Hypothalamus (tissue), 51 donors: ENCODE measurements at regions not wholly inside any gene's neighbourhood (a gene's known extent, or its start where the extent isn't known, plus 50 kb on each side); places are given as distances from the start of the nearest gene placed in this dataset.

Experiments used
- DNase-seq, 51 donors: peaks; one replicate each; lab custom pipeline; 2025; lab: John Stamatoyannopoulos, UW

GRCh38 chr9:14031810-14032209 is 282.1 kb downstream of the NFIB start:
- DNase-seq: no peak

GRCh38 chr9:14031060-14031414 is 282.9 kb downstream of the NFIB start:
- DNase-seq: peak in 1 of 51 donors; percentile 8

GRCh38 chr9:14030375-14031059 is 283.4 kb downstream of the NFIB start:
- DNase-seq: no peak

GRCh38 chr9:14029806-14030374 is 284.1 kb downstream of the NFIB start:
- no peak for DNase-seq

- no peak for DNase-seq
These were observed 286.7 kb downstream of the NFIB start for GRCh38 chr9:14027116-14027800.

- no peak for DNase-seq
These were observed 288.2 kb downstream of the NFIB start for GRCh38 chr9:14025741-14026140.

- DNase-seq: no peak
These were observed 290.7 kb downstream of the NFIB start for GRCh38 chr9:14023285-14023684.

GRCh38 chr9:14021871-14022525 is 291.9 kb downstream of the NFIB start:
- no peak for DNase-seq

GRCh38 chr9:14018081-14018480 is 295.9 kb downstream of the NFIB start:
- DNase-seq: no peak

- DNase-seq: no peak
These were observed 299.2 kb downstream of the NFIB start for GRCh38 chr9:14014744-14015143.

- DNase-seq: no peak
These were observed 299.7 kb downstream of the NFIB start for GRCh38 chr9:14014218-14014617.

- no peak for DNase-seq
These were observed 302.0 kb downstream of the NFIB start for GRCh38 chr9:14011799-14012560.

- DNase-seq: no peak
These were observed 306.7 kb downstream of the NFIB start for GRCh38 chr9:14007190-14007769.

- DNase-seq: peak in 1 of 51 donors; percentile 4
These were observed 307.4 kb downstream of the NFIB start for GRCh38 chr9:14006386-14007187.

- no peak for DNase-seq
These were observed 309.8 kb downstream of the NFIB start for GRCh38 chr9:14004110-14004509.

GRCh38 chr9:13994240-13994639 is 319.7 kb downstream of the NFIB start:
- no peak for DNase-seq

- no peak for DNase-seq
These were observed 320.2 kb downstream of the NFIB start for GRCh38 chr9:13993632-13994185.

GRCh38 chr9:13992138-13993088 is 321.5 kb downstream of the NFIB start:
- DNase-seq: no peak
